H9 (cell line): ENCODE measurements at regions not wholly inside any gene's neighbourhood (a gene's known extent, or its start where the extent isn't known, plus 50 kb on each side); places are given as distances from the start of the nearest gene placed in this dataset.

Experiments
- DNase-seq: peaks from one replicate; pipeline ENCODE4 v3.0.0-alpha.2; 2017
- H2AFZ ChIP-seq: one replicate; pipeline ENCODE4 v1.6.1; 2013; ENCODE audit warnings: mild to moderate bottlenecking, low read length, control low read depth, moderate library complexity
- H2AK5ac ChIP-seq: 2 replicates; pipeline ENCODE4 v1.6.1; 2013; ENCODE audit warnings: low read length, control low read depth, mixed read lengths; ENCODE audit not compliant: insufficient read length
- H2BK120ac ChIP-seq: one replicate; pipeline ENCODE4 v1.6.1; 2013; ENCODE audit warnings: low read depth, mild to moderate bottlenecking, low read length, control low read depth, inconsistent platforms; ENCODE audit not compliant: poor library complexity, severe bottlenecking
- H2BK12ac ChIP-seq: 2 replicates; pipeline ENCODE4 v1.6.1; 2013; ENCODE audit warnings: low read length, control low read depth, mixed read lengths, low read depth; ENCODE audit not compliant: insufficient read length
- H2BK15ac ChIP-seq: 2 replicates; pipeline ENCODE4 v1.6.1; 2013; ENCODE audit warnings: low read depth, low read length, control low read depth
- H2BK20ac ChIP-seq: one replicate; pipeline ENCODE4 v1.6.1; 2013; ENCODE audit warnings: low read depth, mild to moderate bottlenecking, low read length, control low read depth, inconsistent platforms; ENCODE audit not compliant: poor library complexity, severe bottlenecking
- H2BK5ac ChIP-seq: 2 replicates; pipeline ENCODE4 v1.6.1; 2013; ENCODE audit warnings: low read length, control low read depth, mixed read lengths; ENCODE audit not compliant: insufficient read length
- H3K14ac ChIP-seq: 2 replicates; pipeline ENCODE4 v1.6.1; 2013; ENCODE audit warnings: low read length, control low read depth; ENCODE audit not compliant: insufficient read depth
- H3K18ac ChIP-seq: 2 replicates; pipeline ENCODE4 v1.6.1; 2013; ENCODE audit warnings: low read depth, mild to moderate bottlenecking, mixed read lengths, low read length, control low read depth; ENCODE audit not compliant: insufficient read length
- H3K23ac ChIP-seq: 2 replicates; pipeline ENCODE4 v1.6.1; 2013; ENCODE audit warnings: low read length, control low read depth, mixed read lengths, low read depth; ENCODE audit not compliant: insufficient read length
- H3K23me2 ChIP-seq: 2 replicates; pipeline ENCODE4 v1.6.1; 2013; ENCODE audit warnings: low read depth, mild to moderate bottlenecking, mixed read lengths, low read length, control low read depth; ENCODE audit not compliant: insufficient read length, poor library complexity, severe bottlenecking
- H3K27ac ChIP-seq: 2 replicates; pipeline ENCODE4 v1.5.1; 2013; ENCODE audit warnings: low read length, control low read depth, mixed read lengths, low read depth; ENCODE audit not compliant: insufficient read length
- H3K27me3 ChIP-seq: 2 replicates; pipeline ENCODE4 v1.6.1; 2013; ENCODE audit warnings: low read length, control low read depth, inconsistent platforms; ENCODE audit not compliant: insufficient read depth
- H3K4ac ChIP-seq: 2 replicates; pipeline ENCODE4 v1.6.1; 2013; ENCODE audit warnings: low read depth, mild to moderate bottlenecking, control low read depth, inconsistent platforms, low read length, moderate library complexity
- H3K4me1 ChIP-seq: 2 replicates; pipeline ENCODE4 v1.6.1; 2013; ENCODE audit warnings: low read length, control low read depth, inconsistent platforms; ENCODE audit not compliant: insufficient read depth
- H3K4me2 ChIP-seq: 2 replicates; pipeline ENCODE4 v1.6.1; 2013; ENCODE audit warnings: low read length, control low read depth, mixed read lengths; ENCODE audit not compliant: insufficient read length, insufficient read depth
- H3K56ac ChIP-seq: 2 replicates; pipeline ENCODE4 v1.6.1; 2013; ENCODE audit warnings: low read depth, mild to moderate bottlenecking, mixed read lengths, low read length, control low read depth; ENCODE audit not compliant: insufficient read length
- H3K79me1 ChIP-seq: 2 replicates; pipeline ENCODE4 v1.6.1; 2013; ENCODE audit warnings: low read depth, mild to moderate bottlenecking, moderate library complexity, low read length, control low read depth, inconsistent platforms; ENCODE audit not compliant: insufficient read depth, poor library complexity, severe bottlenecking
- H3K79me2 ChIP-seq: 2 replicates; pipeline ENCODE4 v1.6.1; 2013; ENCODE audit warnings: low read length, control low read depth, inconsistent platforms; ENCODE audit not compliant: insufficient read depth
- H3K9ac ChIP-seq: 2 replicates; pipeline ENCODE4 v1.6.1; 2013; ENCODE audit warnings: low read length, control low read depth, mixed read lengths; ENCODE audit not compliant: insufficient read length; ENCODE audit errors: extremely low read depth
- H3K9me3 ChIP-seq: one replicate; pipeline ENCODE4 v1.6.1; 2013; ENCODE audit warnings: low read depth, low read length, inconsistent platforms; ENCODE audit not compliant: control insufficient read depth
- H3T11ph ChIP-seq: one replicate; pipeline ENCODE4 v1.6.1; 2013; ENCODE audit warnings: mild to moderate bottlenecking, low read length, control low read depth, inconsistent platforms
- H4K20me1 ChIP-seq: one replicate; pipeline ENCODE4 v1.6.1; 2013; ENCODE audit not compliant: control insufficient read depth, insufficient read length, insufficient read depth
- H4K5ac ChIP-seq: 2 replicates; pipeline ENCODE4 v1.6.1; 2013; ENCODE audit warnings: low read depth, mild to moderate bottlenecking, mixed read lengths, low read length, control low read depth; ENCODE audit not compliant: insufficient read length
- H4K8ac ChIP-seq: replicated peaks from 2 replicates; pipeline ENCODE4 v1.6.1; 2013; ENCODE audit warnings: low read length, control low read depth, mixed read lengths, low read depth; ENCODE audit not compliant: insufficient read length
- H4K91ac ChIP-seq: 2 replicates; pipeline ENCODE4 v1.6.1; 2013; ENCODE audit warnings: low read depth, mild to moderate bottlenecking, moderate library complexity, mixed read lengths, low read length, control low read depth; ENCODE audit not compliant: insufficient read length
- H3K27ac Mint-ChIP-seq, 3 experiments: 2 replicates in 2 of 3; 3 replicates in 1 of 3; pipeline ENCODE4 v1.8.0; 2020 to 2021; ENCODE audit warnings: mixed read lengths in 3 of 3, mild to moderate bottlenecking in 1 of 3, moderate library complexity in 1 of 3
- H3K27me3 Mint-ChIP-seq: 2 replicates; pipeline ENCODE4 v1.8.0; 2021; ENCODE audit warnings: low read depth, mild to moderate bottlenecking, moderate library complexity, mixed read lengths
- H3K36me3 Mint-ChIP-seq, 3 experiments: 2 replicates in 2 of 3; 3 replicates in 1 of 3; pipeline ENCODE4 v1.8.0; 2020 to 2021; ENCODE audit warnings: low read depth in 3 of 3, mixed read lengths in 3 of 3; ENCODE audit not compliant: insufficient read depth in 1 of 3
- H3K4me1 Mint-ChIP-seq, 2 experiments: 2 replicates each; pipeline ENCODE4 v1.8.0; 2020; ENCODE audit warnings: mixed read lengths in 2 of 2
- H3K4me3 Mint-ChIP-seq, 2 experiments: 2 replicates in 1 of 2; 3 replicates in 1 of 2; pipeline ENCODE4 v1.8.0; 2020 to 2021; ENCODE audit warnings: mild to moderate bottlenecking in 2 of 2, mixed read lengths in 2 of 2, moderate library complexity in 1 of 2
- H3K9me3 Mint-ChIP-seq, 2 experiments: 2 replicates in 1 of 2; 3 replicates in 1 of 2; pipeline ENCODE4 v1.8.0; 2020; ENCODE audit warnings: mild to moderate bottlenecking in 2 of 2, mixed read lengths in 2 of 2, moderate library complexity in 1 of 2
- WGBS: extraction: QIAGEN DNeasy Blood & Tissue Kit; methylation state at CpG from one replicate; pipeline ENCODE4 v1.1.7; 2013; ENCODE audit warnings: missing lambda C conversion rate, low lambda C conversion rate, mixed read lengths; ENCODE audit not compliant: insufficient read length; ENCODE audit errors: extremely low coverage; 5-methylcytosine and 5-hydroxymethylcytosine counted together
- TF ChIP-seq, protein P1 (sequence below): fragments of 200-600 bp; sonication (generic); conservative IDR thresholded peaks from 3 replicates; pipeline ENCODE4 v1.8.0; 2021; ENCODE audit warnings: antibody characterized with exemption, mild to moderate bottlenecking

DNA sequence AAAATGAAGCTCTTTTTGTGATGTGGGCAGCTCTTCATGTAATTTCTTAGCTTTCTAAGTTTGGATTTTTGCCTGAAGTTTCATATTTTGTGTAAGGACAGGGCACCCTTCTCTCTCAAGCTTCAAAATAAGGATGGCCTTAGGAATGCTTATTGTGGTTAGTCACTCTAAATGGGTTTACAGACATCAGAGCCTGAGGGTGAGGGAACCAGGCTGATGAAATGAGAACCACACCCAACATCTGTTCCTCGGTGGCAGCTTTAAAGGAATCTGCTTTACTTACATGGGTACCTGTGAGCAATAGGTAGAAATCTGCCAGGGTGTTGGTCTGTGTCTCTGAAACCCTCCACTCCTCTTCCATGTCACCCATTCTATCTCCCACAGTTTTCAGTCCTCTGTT, 174.3 kb downstream of the EMX2 start:
- Histone ChIP-seq H3K18ac (no peak overlapping the region), H4K8ac (no peak overlapping the region), H4K91ac (no peak overlapping the region), H3K27me3 (no peaks in the 10 kb centered on the region), H2BK120ac (no peak overlapping the region), H2AK5ac (no peak overlapping the region), H2BK15ac (no peak overlapping the region), H2AFZ (no peak overlapping the region), H2BK20ac (no peak overlapping the region), H3K56ac (no peak overlapping the region), H4K20me1 (no peaks in the 10 kb centered on the region), H2BK5ac (no peak overlapping the region), H2BK12ac (no peak overlapping the region), H3K4me1 (peaks cover 4% of the 10 kb centered on the region; the same call in 1 of the 2 replicates), H3K79me2 (no peaks in the 10 kb centered on the region), H3K79me1 (no peaks in the 10 kb centered on the region), H3K9me3 (no peaks in the 10 kb centered on the region), H3K23me2 (no peaks in the 10 kb centered on the region), H3K23ac (no peak overlapping the region), H3K14ac (no peak overlapping the region), H3K9ac (no peak overlapping the region), H4K5ac (no peak overlapping the region), H3T11ph (no peak overlapping the region), H3K4me2 (no peak overlapping the region), H3K27ac (no peak overlapping the region), H3K4ac (no peak overlapping the region)
- Mint-ChIP-seq H3K9me3 (no peaks in the 10 kb centered on the region; a peak in 2 of 5 replicates), H3K36me3 (no peaks in the 10 kb centered on the region; a peak in 2 of 7 replicates), H3K27me3 (peaks cover 8% of the 10 kb centered on the region), H3K4me1 (peaks cover 12 to 20% of the 10 kb centered on the region in 2 experiments), H3K27ac (no peak overlapping the region), H3K4me3 (no peak overlapping the region)
- no peak for DNase-seq
- TF ChIP-seq, protein P1, sequence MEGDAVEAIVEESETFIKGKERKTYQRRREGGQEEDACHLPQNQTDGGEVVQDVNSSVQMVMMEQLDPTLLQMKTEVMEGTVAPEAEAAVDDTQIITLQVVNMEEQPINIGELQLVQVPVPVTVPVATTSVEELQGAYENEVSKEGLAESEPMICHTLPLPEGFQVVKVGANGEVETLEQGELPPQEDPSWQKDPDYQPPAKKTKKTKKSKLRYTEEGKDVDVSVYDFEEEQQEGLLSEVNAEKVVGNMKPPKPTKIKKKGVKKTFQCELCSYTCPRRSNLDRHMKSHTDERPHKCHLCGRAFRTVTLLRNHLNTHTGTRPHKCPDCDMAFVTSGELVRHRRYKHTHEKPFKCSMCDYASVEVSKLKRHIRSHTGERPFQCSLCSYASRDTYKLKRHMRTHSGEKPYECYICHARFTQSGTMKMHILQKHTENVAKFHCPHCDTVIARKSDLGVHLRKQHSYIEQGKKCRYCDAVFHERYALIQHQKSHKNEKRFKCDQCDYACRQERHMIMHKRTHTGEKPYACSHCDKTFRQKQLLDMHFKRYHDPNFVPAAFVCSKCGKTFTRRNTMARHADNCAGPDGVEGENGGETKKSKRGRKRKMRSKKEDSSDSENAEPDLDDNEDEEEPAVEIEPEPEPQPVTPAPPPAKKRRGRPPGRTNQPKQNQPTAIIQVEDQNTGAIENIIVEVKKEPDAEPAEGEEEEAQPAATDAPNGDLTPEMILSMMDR: no peak
- WGBS: no CpG with 5 or more reads among the region's 1 CpG
